NCI-H1930 (cell line): ENCODE measurements at regions not wholly inside any gene's neighbourhood (a gene's known extent, or its start where the extent isn't known, plus 50 kb on each side); places are given as distances from the start of the nearest gene placed in this dataset.
"Not testable (repeated sequence)": the region's sequence is repeated elsewhere in the genome, so short reads cannot be mapped to it uniquely, and the experiment has no call there.

Experiments used
- DNase-seq, 2 experiments: peaks; one replicate each; lab custom pipeline; 2025; lab: John Stamatoyannopoulos, UW

GRCh38 chr11:95435628-95436353 lies 204.8 kb upstream of the SESN3 start:
- no peak for DNase-seq

- DNase-seq: no peak
These were observed 204.2 kb upstream of the SESN3 start for GRCh38 chr11:95435192-95435591.

- DNase-seq: no peak
These were observed 203.6 kb upstream of the SESN3 start for GRCh38 chr11:95434489-95435057.

GRCh38 chr11:95434009-95434408 lies 203.0 kb upstream of the SESN3 start:
- DNase-seq: no peak

- DNase-seq: no peak
These were observed 201.9 kb upstream of the SESN3 start for GRCh38 chr11:95432714-95433503.

- DNase-seq: no peak
These were observed 198.4 kb upstream of the SESN3 start for GRCh38 chr11:95429376-95429907.

GRCh38 chr11:95426823-95427462 lies 195.9 kb upstream of the SESN3 start:
- DNase-seq: no peak

GRCh38 chr11:95419915-95420314 lies 188.9 kb upstream of the SESN3 start:
- DNase-seq: no peak

- no peak for DNase-seq
These were observed 187.9 kb upstream of the SESN3 start for GRCh38 chr11:95418916-95419315.

GRCh38 chr11:95417832-95418231 lies 186.8 kb upstream of the SESN3 start:
- DNase-seq: no peak

GRCh38 chr11:95415837-95416304 lies 184.9 kb upstream of the SESN3 start:
- DNase-seq: no peak

- DNase-seq: no peak
These were observed 183.2 kb upstream of the SESN3 start for GRCh38 chr11:95414217-95414616.

GRCh38 chr11:95413761-95414160 lies 182.8 kb upstream of the SESN3 start:
- DNase-seq: no peak

GRCh38 chr11:95413021-95413420 lies 182.0 kb upstream of the SESN3 start:
- DNase-seq: no peak

GRCh38 chr11:95412074-95412473 lies 181.1 kb upstream of the SESN3 start:
- DNase-seq: no peak

GRCh38 chr11:95410707-95411106 lies 179.7 kb upstream of the SESN3 start:
- not testable (repeated sequence) for DNase-seq

GRCh38 chr11:95406271-95406670 lies 175.3 kb upstream of the SESN3 start:
- DNase-seq: no peak

GRCh38 chr11:95404370-95404769 lies 173.4 kb upstream of the SESN3 start:
- DNase-seq: no peak

GRCh38 chr11:95398437-95399112 lies 167.6 kb upstream of the SESN3 start:
- no peak for DNase-seq

- no peak for DNase-seq
These were observed 161.6 kb upstream of the SESN3 start for GRCh38 chr11:95392644-95393043.

GRCh38 chr11:95389427-95389826 lies 158.4 kb upstream of the SESN3 start:
- no peak for DNase-seq

- DNase-seq: no peak
These were observed 157.1 kb upstream of the SESN3 start for GRCh38 chr11:95388086-95388485.
